ENCODE measurements at regions not wholly inside any gene's neighbourhood (a gene's known extent, or its start where the extent isn't known, plus 50 kb on each side); places are given as distances from the start of the nearest gene placed in this dataset.

DNA sequence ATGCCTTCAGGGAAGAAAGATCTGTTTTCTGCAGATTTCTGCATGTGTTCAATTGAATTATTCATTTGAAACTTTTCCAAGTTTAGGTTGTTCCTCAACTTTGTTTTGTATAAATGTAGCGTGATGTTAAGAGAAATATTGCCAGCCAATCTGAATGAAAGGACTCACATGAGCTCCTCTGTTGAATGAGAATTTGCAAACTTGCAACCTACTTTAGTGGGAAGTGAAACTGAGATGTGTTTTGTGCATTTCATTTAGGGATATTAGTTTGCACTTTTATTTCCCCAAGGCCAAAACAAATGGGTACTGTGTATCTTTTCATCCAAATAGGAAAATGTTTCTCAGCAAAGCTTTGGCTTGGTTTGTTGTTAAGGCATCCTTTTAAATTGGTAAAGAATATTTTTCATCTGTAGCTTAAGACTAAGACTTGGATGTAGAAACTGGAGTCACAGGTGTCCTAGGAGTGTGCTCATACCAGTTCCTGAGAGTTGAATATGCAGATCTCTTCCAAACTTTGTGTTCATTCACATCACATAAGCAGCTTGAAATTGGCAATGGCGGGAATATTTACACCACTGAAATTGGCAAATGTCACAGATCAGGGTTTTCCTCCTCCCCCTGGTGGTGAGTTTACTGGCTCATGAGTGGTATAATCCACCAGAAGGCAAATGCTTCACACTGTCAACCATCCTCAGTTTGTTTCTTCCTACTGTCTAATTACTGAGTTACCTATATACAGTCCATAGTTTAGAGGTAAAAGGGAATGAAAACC is 193.6 kb upstream of the BANK1 start:
- DNase-seq (ENCODE audit: low read depth), result no peak
- H3K4me3 ChIP-seq (ENCODE audit: low read depth, low read length), result no peak overlapping the region
- TF ChIP-seq, protein P1, sequence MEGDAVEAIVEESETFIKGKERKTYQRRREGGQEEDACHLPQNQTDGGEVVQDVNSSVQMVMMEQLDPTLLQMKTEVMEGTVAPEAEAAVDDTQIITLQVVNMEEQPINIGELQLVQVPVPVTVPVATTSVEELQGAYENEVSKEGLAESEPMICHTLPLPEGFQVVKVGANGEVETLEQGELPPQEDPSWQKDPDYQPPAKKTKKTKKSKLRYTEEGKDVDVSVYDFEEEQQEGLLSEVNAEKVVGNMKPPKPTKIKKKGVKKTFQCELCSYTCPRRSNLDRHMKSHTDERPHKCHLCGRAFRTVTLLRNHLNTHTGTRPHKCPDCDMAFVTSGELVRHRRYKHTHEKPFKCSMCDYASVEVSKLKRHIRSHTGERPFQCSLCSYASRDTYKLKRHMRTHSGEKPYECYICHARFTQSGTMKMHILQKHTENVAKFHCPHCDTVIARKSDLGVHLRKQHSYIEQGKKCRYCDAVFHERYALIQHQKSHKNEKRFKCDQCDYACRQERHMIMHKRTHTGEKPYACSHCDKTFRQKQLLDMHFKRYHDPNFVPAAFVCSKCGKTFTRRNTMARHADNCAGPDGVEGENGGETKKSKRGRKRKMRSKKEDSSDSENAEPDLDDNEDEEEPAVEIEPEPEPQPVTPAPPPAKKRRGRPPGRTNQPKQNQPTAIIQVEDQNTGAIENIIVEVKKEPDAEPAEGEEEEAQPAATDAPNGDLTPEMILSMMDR (conservative IDR thresholded peaks at IDR 0.05; ENCODE audit: low read depth, low read length), result peak; percentile 33

DNA sequence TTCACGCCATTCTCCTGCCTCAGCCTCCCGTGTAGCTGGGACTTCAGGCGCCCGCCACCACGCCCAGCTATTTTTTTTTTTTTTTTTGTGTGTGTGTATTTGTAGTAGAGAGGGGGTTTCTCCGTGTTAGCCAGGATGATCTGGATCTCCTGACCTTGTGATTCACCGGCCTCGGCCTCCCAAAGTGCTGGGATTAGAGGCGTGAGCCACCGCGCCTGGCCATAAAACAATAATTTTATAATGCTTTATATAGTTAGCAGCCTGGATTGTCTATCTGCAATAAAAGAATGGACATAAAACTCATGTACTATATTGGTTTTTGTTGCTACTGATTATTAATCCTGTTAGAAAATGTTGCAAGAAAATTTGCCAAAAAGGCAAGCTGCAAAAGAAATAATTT is 195.9 kb upstream of the BANK1 start:
- TF ChIP-seq, protein P1 (conservative IDR thresholded peaks at IDR 0.05; ENCODE audit: low read depth, low read length), result no peak
- DNase-seq (ENCODE audit: low read depth), result no peak
- no peak overlapping the region for H3K4me3 ChIP-seq (ENCODE audit: low read depth, low read length)

DNA sequence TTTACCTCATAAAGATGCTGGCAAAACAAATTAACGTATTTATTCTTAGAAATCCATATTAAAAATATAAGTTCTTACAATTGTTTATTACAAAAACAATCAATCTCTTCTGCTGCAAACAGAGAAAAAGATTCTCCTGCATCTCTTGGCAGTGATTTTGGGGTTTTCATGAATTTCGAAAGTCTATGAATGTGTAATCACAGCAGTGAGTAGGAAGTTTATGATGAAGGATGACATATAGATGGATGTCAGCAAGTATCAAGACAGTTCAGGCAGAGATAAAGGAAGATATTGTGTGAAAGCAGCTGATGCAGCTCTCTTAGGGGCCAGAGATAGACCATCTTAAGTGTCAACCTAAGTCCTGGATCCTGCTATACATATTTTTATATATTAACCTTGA is 196.9 kb upstream of the BANK1 start:
- TF ChIP-seq, protein P1 (conservative IDR thresholded peaks at IDR 0.05; ENCODE audit: low read depth, low read length), result no peak
- H3K4me3 ChIP-seq (ENCODE audit: low read depth, low read length), result no peak overlapping the region
- no peak for DNase-seq (ENCODE audit: low read depth)

DNA sequence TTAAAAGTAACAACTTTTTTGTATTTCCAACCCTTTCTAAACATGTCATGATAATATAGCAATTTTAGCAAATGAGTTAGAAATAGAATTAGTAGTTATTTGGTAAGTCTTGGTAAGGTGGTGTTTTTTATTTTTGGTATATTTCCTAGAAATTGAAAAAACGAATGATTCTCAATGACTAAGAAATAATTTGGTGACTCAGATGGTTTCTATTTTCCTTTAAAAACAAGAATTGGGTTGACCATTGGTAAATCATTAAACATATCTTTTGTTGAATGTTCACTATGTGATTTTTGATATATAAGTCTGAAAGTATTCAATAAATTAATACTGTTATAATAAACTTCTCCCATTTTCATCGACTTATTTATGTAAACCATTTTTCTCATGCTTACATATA is 206.2 kb upstream of the BANK1 start:
- TF ChIP-seq, protein P1 (conservative IDR thresholded peaks at IDR 0.05; ENCODE audit: low read depth, low read length), result no peak
- no peak for DNase-seq (ENCODE audit: low read depth)
- no peak overlapping the region for H3K4me3 ChIP-seq (ENCODE audit: low read depth, low read length)

DNA sequence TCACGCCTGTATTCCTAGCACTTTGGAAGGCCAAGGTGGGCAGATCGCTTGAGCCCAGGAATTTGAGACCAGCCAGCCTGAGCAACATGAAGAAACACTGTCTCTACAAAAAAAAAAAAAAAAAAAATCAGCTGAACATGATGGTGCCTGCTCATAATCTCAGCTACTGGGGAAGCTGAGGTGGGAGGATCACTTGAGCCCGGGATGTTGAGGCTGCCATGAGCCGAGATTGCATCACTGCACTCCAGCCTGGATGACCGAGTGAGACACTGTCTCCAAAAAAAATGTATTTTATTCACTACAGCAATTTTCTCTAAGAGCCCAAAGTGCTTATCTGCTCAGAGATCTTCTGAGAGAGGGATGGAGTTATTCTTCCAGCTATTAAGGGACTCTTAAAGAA is 215.8 kb upstream of the PPP3CA start:
- no peak overlapping the region for H3K4me3 ChIP-seq (ENCODE audit: low read depth, low read length)
- DNase-seq (ENCODE audit: low read depth), result no peak
- TF ChIP-seq, protein P1 (conservative IDR thresholded peaks at IDR 0.05; ENCODE audit: low read depth, low read length), result no peak

DNA sequence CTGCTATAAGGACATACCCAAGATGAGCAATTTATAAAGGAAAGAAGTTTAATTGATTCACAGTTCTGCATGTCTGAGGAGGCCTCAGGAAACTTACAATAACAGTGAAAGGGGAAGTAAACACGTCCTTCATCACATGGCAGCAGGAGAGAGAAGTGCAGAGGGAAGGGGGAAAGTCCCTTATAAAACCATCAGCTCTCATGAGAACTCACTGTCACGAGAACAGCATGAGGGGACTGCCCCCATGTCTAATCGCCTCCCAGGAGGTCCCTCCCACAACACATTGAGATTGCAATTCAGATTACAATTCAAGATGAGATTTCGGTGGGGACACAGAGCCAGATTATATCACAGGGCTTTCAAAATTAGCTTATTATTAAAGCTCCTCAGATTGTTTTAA is 209.5 kb upstream of the PPP3CA start:
- no peak for DNase-seq (ENCODE audit: low read depth)
- TF ChIP-seq, protein P1 (conservative IDR thresholded peaks at IDR 0.05; ENCODE audit: low read depth, low read length), result no peak
- no peak overlapping the region for H3K4me3 ChIP-seq (ENCODE audit: low read depth, low read length)

DNA sequence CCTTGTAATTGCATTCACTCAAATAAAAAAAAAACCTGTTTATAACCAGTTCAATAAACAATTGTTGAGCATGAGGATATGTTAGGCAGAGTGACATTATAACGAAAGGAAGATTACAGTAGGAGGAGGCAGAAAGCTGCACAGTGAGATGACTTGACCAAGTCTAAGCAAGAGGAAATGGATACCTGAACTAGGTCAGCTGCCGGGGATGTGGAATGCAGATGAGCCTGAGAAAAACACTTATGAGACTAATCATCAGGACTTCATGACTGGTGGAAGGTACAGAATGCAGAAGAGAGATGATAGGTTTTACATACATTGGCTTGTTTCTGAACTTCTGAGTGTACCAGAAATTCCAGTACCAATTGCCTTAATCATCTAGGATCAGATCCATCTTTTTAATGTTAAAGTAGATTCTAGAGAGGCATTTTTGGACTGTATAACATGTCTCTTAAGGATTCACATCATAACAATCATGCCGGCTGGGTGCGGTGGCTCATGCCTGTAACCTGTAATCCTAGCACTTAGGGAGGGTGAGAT is 208.1 kb upstream of the PPP3CA start:
- TF ChIP-seq, protein P1 (conservative IDR thresholded peaks at IDR 0.05; ENCODE audit: low read depth, low read length), result no peak
- DNase-seq (ENCODE audit: low read depth), result no peak
- H3K4me3 ChIP-seq (ENCODE audit: low read depth, low read length), result no peak overlapping the region
